GM23248 (cell line): ENCODE measurements at regions not wholly inside any gene's neighbourhood (a gene's known extent, or its start where the extent isn't known, plus 50 kb on each side); places are given as distances from the start of the nearest gene placed in this dataset.

Experiments used
- EZH2 ChIP-seq: fragments of 200-600 bp; sonication (generic); IDR thresholded peaks from 2 replicates; pipeline ENCODE4 v1.6.1; 2018; ENCODE audit warnings: antibody characterized with exemption, mild to moderate bottlenecking; ENCODE audit not compliant: insufficient read depth, poor library complexity, severe bottlenecking
- EZH2phosphoT487 ChIP-seq: fragments of 200-600 bp; sonication (generic); IDR thresholded peaks from 2 replicates; pipeline ENCODE4 v1.6.1; 2018; ENCODE audit warnings: antibody characterized with exemption, moderate library complexity, mild to moderate bottlenecking, low read depth; ENCODE audit not compliant: insufficient read depth

- TF ChIP-seq EZH2 (no peak), EZH2phosphoT487 (no peak)
Measured at GRCh38 chr4:36417146-36417545, 135.7 kb downstream of the DTHD1 start.
